GM19455 (cell line): ENCODE measurements at regions not wholly inside any gene's neighbourhood (a gene's known extent, or its start where the extent isn't known, plus 50 kb on each side); places are given as distances from the start of the nearest gene placed in this dataset.
A peak's percentile ranks its signal among the peaks of the same experiment; 100 is the strongest.
"Not testable (repeated sequence)": the region's sequence is repeated elsewhere in the genome, so short reads cannot be mapped to it uniquely, and the experiment has no call there.

Experiments used
- ATAC-seq: cut with Tn5 transposase; IDR thresholded peaks from one replicate; pipeline ENCODE4 v1.9.1; 2021; ENCODE audit not compliant: unreplicated experiment

DNA sequence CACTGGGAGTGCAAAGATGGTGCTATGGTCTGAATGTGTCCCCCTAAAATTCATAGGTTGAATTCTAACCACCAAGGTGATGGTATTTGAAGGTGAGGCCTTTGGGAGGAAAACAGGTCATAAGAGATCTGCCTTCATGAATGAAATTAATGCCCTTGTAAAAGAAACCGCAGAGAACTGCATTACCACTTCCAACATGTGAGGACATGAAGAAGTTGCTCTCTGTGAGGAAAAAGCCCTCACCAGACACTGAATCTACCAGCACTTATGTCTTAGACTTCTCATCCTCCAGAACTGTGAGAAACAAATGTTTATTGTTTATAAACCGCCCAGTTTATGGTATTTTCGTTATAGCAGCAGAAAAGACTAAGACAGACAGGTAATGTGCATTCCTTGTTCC is 224.7 kb upstream of the C1orf87 start:
- no peak for ATAC-seq

DNA sequence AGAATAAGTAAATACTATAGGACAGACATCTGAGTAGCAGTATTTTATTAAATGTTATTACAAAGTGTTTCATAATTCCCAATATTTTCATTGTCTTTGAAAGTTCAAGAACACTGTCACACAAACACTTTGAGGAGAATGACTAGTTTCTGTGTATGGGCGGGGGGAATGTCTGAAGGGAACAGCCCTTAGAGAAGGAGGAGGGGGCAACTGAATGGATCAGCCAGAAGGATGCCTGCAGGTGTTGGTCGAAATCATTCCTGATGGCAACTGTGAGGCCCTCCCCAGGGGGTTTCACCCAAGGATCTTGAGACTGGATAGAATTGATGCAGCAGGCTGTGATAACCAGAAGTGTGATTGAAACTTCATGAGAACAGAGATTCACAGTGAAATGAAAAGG is 223.2 kb upstream of the C1orf87 start:
- ATAC-seq: no peak

GRCh38 chr1:60292140-60292539 is 218.6 kb upstream of the C1orf87 start:
- ATAC-seq: no peak

- ATAC-seq: no peak
Observed at GRCh38 chr1:60290393-60290792, 216.8 kb upstream of the C1orf87 start.

DNA sequence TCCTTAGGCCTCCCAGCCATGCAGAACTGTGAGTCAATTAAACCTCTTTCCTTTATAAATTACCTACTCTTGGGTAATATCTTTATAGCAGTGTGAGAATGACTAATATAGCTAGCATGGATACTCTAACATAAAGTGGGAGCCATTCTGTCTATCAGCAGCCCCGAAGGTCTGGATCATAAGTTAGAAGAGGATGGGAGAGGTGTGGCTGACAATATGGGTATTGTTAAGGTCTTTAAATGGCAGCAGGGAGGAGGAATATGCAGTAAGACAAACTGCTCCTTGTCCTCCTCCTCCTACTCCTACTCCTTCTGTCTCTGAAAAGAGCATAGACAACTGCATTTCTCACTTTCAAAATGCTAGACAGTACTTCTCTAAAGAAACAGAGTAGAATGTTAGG is 214.0 kb upstream of the C1orf87 start:
- no peak for ATAC-seq

DNA sequence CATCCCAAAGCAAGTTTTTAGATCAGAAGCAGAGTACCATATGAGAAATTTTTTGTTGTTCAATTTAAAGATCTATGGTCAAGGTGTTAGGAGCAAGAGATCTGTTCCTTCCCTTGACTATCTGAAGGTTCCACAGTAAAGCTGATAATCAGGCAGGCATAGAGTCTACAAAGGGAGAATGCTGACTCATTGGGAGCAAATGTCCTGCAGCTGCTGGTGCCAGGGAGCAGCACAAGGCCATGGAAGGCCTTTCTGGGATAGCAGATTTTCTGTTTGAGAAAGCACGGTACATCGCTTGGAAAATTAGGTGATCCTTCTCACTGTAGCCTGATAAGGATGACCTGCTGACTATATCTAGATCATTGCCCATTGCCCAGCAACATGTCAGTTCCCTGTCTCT is 210.1 kb upstream of the C1orf87 start:
- ATAC-seq: no peak

- peak; percentile 72 for ATAC-seq
Observed at GRCh38 chr1:60281360-60281932, 207.9 kb upstream of the C1orf87 start.

- no peak for ATAC-seq
Observed at GRCh38 chr1:60280819-60281218, 207.2 kb upstream of the C1orf87 start.

DNA sequence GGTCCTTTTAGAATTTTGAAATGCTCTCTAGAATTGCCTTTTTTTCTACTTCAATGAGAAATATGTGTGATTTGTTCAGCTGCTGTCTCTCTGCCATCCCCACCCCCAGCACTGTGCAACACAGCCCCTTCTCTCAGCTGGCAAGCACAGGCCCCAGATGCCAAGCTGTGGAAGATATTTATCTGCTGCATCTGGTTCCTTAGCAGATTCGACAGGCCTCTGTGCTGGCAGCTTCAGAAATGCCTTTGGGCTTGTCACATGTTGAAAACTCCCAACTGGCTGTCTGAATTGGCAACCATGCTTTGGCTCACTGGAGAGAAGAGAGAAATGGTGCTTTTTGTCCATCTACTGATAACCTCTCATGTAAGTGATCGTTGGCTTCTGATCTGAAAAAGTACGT is 206.7 kb upstream of the C1orf87 start:
- no peak for ATAC-seq

GRCh38 chr1:60279798-60280197 is 206.2 kb upstream of the C1orf87 start:
- no peak for ATAC-seq

- ATAC-seq: no peak
Observed at GRCh38 chr1:60277269-60277668, 203.7 kb upstream of the C1orf87 start.

DNA sequence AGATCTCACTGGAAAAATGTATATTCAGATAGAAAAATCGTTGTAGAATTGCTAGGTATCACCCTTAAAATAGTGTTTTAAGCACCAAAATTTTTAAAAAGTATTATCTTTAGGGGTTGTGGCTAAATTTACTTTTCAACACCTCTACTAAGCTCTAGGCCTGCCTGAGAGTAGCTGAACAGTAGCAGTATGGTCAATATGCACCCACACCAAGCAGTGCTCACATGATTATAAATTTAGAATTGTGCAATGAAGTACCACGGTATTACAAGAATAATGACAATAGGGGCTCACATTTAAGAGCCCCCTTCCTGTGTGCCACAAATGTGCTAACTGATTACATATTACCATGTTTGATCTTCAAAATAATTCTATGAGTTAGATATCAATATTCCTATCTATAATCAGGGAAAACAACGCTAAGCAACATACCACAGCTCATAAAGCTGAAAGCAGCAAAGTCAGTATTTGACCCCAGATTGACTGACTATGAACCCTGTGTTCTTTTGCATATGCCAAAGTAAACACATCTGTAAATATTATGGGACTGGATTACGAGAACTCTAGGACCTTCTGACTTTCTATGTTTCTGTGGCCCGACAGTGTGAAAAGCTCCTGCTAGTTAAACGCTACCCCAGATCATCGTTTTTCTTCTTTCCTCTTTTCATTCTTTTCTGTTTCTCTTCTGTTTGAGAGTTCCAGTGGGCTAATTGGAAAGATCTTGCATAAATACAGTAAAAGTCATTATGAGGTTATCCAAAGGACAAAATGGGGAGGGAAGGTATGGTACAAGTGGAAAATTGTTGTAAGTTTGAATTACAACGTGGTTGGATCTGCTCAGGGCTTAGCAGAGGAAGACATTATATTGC is 201.1 kb upstream of the C1orf87 start:
- no peak for ATAC-seq

GRCh38 chr1:60273185-60273584 is 199.6 kb upstream of the C1orf87 start:
- ATAC-seq: no peak

DNA sequence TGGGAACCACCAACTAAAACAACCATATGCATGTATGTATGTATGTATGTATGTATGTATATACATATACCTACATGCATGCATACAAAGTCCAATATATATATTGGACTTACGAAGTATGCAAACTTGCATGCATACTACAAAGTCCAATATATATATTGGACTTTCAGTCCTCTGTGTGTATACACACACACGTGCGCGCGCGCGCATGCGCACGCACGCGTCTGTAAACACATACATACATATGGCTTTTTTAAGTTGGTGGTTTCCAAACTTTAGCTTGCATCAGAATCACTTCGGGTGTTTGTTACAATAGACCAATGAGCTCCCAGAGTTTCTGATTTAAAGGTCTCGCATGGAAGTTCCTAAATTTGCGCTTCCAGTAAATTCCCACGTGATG is 197.5 kb upstream of the C1orf87 start:
- no peak for ATAC-seq

DNA sequence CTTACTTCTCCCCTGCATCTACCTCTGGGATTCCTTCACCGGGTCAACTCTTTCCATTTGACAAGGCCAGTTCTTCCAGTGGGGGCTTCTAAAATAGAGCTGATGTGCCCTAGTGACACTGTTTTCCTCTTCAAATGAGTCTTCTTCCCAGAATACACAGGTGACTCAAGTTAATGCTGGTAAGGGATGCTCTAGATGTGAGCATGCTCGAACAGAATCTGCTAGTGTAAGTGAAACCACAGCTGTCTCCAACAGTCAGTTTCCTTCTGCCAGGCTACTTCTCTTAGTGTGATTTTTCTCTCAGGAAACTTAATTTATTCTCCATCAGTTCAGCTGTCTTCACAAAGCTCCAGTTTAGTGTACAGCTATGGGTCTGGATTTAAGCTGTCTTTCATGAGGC is 194.9 kb upstream of the C1orf87 start:
- ATAC-seq: no peak

DNA sequence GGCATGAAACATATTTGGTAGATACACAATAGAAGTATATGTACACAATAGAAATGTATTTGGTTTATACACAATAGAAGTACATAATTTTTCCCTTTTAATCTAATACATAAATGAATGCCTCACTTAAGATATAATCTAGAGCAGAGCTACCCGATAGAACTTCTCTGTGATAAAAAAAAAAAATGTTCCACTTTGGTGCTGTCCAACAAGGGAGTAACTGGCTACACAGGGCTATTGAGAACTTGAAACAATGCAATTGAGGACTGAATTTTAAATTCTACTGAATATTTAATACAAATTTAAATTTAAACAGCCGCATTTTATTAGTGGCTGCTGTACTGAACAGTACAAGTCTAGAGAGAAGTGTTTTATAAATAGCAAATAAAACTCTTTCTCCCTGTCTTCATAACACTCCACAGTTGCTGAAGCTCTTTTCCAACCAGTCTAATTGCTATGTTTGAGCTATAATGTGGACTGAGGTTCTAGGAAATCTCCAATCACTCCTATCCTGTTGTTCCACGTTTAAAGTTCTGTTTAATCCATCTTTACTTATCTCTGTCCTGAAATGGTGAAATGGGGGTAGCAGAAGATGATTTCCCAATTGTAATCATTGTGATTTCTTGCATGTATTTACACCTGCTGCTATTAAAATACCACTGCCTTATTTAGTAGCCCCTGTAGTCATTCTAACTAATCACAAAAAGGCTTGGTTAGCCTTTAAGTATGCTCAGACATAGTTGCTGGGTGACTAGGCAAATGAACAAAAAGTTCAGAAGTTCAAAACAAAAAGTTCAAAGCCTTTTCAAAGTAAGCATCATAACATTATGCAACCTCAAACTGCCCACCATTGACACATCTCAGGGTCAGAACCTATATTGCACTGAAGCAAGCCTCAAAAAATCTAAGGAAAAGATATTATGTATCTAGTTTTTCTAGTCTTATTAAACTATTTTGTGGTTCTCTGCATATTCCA is 192.3 kb upstream of the C1orf87 start:
- no peak for ATAC-seq

DNA sequence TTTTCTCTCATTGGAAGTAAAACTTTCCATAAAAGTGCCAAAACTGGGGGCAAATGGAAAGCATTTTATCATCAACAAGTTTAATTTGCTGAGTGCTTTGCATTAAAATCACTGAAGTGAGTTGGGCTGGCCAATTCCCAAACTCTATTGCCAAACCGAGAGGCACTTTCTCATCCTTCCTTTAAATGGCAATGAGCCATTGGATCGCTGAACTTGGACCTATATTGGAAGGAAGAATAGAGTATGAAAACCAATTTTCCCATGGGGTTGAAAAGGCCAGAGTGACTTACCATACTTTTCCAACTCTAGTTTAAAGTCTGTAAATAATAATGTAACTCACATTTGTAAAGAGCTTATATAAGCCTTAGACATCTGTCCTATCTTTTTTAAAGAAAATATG is 189.1 kb upstream of the C1orf87 start:
- no peak for ATAC-seq

GRCh38 chr1:60257531-60257930 is 184.0 kb upstream of the C1orf87 start:
- ATAC-seq: no peak

DNA sequence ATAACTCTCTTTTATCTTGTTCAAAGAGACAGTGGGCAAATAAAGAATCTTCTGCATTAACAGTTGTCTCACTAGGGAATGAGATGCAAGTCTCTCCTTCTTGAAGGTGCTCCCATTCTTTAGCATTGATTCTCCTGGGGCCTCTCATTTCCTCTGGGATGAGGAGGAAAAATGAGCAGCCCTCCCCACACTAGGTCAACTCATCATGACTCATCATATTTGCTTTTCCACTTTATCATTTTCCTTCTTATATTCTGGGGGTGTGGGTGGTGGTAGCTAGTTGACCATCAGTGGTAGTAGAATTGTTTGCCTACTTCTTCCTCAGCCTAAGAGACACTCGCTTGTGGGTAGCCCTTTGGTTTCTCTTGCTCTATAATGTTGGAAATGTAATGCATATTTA is 182.0 kb upstream of the C1orf87 start:
- no peak for ATAC-seq

DNA sequence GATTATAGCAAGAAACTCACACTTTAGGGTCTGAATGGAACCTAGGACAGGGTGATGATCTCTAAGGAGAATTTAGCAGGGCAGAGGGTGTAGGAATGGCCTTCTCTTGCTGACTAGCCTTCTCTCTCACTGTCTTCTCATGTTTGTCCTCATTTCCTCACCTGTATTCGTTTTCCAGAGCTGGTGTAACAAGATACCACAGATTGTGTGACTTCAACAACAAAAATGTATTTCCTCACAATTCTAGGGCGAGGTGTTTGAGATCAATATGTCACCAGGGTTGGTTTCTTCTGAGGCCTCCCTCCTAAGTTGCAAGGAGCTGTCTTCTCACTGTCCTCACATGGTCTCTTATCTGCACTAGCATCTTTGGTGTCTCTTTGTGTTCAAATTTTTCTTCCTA is 177.9 kb upstream of the C1orf87 start:
- no peak for ATAC-seq

DNA sequence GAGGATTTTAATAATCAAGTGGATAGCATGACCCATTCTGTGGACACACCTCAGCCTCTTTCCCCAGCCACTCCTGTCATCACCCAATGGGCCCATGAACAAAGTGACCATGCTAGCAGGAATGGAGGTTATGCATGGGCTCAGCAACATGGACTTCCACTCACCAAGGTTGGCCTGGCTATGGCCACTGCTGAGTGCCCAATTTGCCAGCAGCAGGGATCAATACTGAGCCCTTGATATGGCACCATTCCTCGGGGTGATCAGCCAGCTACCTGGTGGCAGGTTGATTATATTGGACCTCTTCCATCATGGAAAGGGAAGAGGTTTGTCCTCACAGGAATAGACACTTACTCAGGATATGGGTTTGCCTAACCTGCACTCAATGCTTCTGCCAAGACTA is 173.9 kb upstream of the C1orf87 start:
- ATAC-seq: not testable (repeated sequence)

DNA sequence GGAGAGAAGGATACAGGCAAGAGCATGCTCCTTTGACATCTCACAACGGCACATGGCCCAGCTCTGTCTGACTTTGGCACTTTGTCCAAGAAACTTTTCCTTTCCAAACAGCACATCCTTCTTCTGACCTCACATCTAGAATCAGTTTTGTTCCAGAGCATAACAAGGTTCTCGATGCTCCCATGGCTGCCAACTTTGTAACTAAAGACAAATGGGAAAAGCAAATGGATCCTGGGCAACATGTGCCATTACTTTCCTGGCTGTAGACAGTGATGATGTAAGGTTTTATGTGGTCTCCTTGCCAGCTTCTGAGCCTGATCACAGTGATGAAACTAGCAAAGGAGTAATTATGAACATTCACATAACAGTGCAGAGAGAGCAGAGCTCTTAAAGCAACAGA is 171.8 kb upstream of the C1orf87 start:
- ATAC-seq: no peak
